GM23338 (cell line): ENCODE measurements at regions not wholly inside any gene's neighbourhood (a gene's known extent, or its start where the extent isn't known, plus 50 kb on each side); places are given as distances from the start of the nearest gene placed in this dataset.

Experiments used
- CREB1 ChIP-seq: fragments of 250-450 bp; sonication (Bioruptor Pico); IDR thresholded peaks from 2 replicates; pipeline ENCODE4 v1.5.0; 2020; ENCODE audit warnings: low read depth, mild to moderate bottlenecking, moderate library complexity
- CTCF ChIP-seq, 2 experiments: fragments of 200-600 bp in 1 of 2; sonication (generic) in 1 of 2; conservative IDR thresholded peaks; 2 replicates each; pipeline versions ENCODE4 v1.5.1 to v1.6.1; 2016 to 2017; ENCODE audit warnings: antibody characterized with exemption in 2 of 2, low read depth in 2 of 2, mild to moderate bottlenecking in 2 of 2, moderate library complexity in 1 of 2
- ETS1 ChIP-seq: IDR thresholded peaks from 2 replicates; pipeline ENCODE4 v1.6.1; 2016; ENCODE audit warnings: antibody characterized with exemption
- EZH2 ChIP-seq: fragments of 200-600 bp; sonication (generic); IDR thresholded peaks from one replicate; pipeline ENCODE4 v1.8.0; 2017; ENCODE audit warnings: antibody characterized with exemption, mild to moderate bottlenecking, low read depth; ENCODE audit not compliant: unreplicated experiment
- EZH2phosphoT487 ChIP-seq: fragments of 200-600 bp; sonication (generic); IDR thresholded peaks from one replicate; pipeline ENCODE4 v1.8.1; 2018; ENCODE audit warnings: antibody characterized with exemption; ENCODE audit not compliant: unreplicated experiment
- JUNB ChIP-seq: IDR thresholded peaks from one replicate; pipeline ENCODE4 v1.6.1; 2016; ENCODE audit warnings: antibody characterized with exemption; ENCODE audit not compliant: unreplicated experiment
- POLR2AphosphoS5 ChIP-seq: IDR thresholded peaks from 2 replicates; pipeline ENCODE4 v1.6.1; 2016; ENCODE audit warnings: antibody characterized with exemption, low read depth
- REST ChIP-seq: IDR thresholded peaks from one replicate; pipeline ENCODE4 v1.6.1; 2018; ENCODE audit warnings: antibody characterized with exemption; ENCODE audit not compliant: unreplicated experiment
- STAT1 ChIP-seq: IDR thresholded peaks from one replicate; pipeline ENCODE4 v1.6.1; 2016; ENCODE audit warnings: antibody characterized with exemption; ENCODE audit not compliant: unreplicated experiment
- ZNF114 ChIP-seq: fragments of 250-450 bp; sonication (Bioruptor Pico); IDR thresholded peaks from 2 replicates; pipeline ENCODE4 v1.5.0; 2020; ENCODE audit warnings: mild to moderate bottlenecking, moderate library complexity
- ZNF331 ChIP-seq: fragments of 250-450 bp; sonication (Bioruptor Pico); IDR thresholded peaks from 2 replicates; pipeline ENCODE4 v1.5.0; 2020; ENCODE audit warnings: low read depth, mild to moderate bottlenecking, moderate library complexity
- ZNF462 ChIP-seq: fragments of 250-450 bp; sonication (Bioruptor Pico); IDR thresholded peaks from 2 replicates; pipeline ENCODE4 v1.5.0; 2020; ENCODE audit warnings: mild to moderate bottlenecking, moderate library complexity

GRCh38 chr3:102936511-102937045 is 501.8 kb downstream of the ZPLD1 start:
- TF ChIP-seq EZH2phosphoT487 (no peak), CTCF (conservative IDR thresholded peaks at IDR 0.05; ENCODE audit: low read depth in 2 of 2) (no peak), ZNF114 (no peak), POLR2AphosphoS5 (no peak), EZH2 (no peak), JUNB (no peak), ZNF331 (no peak), STAT1 (no peak), REST (no peak), ETS1 (no peak), CREB1 (CRISPR knock-in tag) (no peak), ZNF462 (CRISPR knock-in tag) (no peak)
